ENCODE measurements at regions not wholly inside any gene's neighbourhood (a gene's known extent, or its start where the extent isn't known, plus 50 kb on each side); places are given as distances from the start of the nearest gene placed in this dataset.

DNA sequence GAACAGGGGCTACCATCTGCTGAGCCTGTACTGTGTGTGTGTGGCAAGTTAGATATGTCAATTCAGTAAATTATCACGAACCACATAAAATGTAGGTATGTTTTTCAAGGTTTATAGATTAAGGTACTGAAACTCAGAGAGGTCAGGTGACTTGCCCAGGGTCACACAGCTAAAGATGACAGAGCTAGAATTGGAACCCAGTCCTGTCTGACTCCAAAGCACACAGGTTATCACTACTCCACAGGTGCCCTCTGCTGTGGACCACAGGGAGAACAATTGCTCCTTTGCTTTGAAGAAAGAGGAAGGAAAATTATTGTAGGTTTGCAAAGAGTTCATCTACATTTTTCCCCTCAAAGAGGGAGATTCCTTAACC, 229.7 kb upstream of the AGAP1 start:
- H3K27ac ChIP-seq = peak overlapping the region; percentile 86 to 88
- ATAC-seq = peak; percentile 47 to 54
- H3K9me3 ChIP-seq = no peaks in the 10 kb centered on the region
- ChIA-PET CTCF (interaction anchor here (1.0 to 3.2 kb wide), 7 partner anchors 10 to 288 kb away, joined by 3 to 14 read pairs (median 3); no protein-coding TSS in a partner anchor), POLR2A (no interaction called here)
- TF ChIP-seq, protein P1, sequence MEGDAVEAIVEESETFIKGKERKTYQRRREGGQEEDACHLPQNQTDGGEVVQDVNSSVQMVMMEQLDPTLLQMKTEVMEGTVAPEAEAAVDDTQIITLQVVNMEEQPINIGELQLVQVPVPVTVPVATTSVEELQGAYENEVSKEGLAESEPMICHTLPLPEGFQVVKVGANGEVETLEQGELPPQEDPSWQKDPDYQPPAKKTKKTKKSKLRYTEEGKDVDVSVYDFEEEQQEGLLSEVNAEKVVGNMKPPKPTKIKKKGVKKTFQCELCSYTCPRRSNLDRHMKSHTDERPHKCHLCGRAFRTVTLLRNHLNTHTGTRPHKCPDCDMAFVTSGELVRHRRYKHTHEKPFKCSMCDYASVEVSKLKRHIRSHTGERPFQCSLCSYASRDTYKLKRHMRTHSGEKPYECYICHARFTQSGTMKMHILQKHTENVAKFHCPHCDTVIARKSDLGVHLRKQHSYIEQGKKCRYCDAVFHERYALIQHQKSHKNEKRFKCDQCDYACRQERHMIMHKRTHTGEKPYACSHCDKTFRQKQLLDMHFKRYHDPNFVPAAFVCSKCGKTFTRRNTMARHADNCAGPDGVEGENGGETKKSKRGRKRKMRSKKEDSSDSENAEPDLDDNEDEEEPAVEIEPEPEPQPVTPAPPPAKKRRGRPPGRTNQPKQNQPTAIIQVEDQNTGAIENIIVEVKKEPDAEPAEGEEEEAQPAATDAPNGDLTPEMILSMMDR (IDR thresholded peaks at IDR 0.05) = peak; percentile 25; the same call in 1 of the 3 replicates
- no peak for TF ChIP-seq CHD4 (IDR thresholded peaks at IDR 0.05; ENCODE audit: borderline replicate concordance)
- TF ChIP-seq RFX5 (IDR thresholded peaks at IDR 0.05) = no peak
- no peak for TF ChIP-seq ZSCAN20 (CRISPR knock-in tag; IDR thresholded peaks at IDR 0.05)
- no peak for TF ChIP-seq NR3C1 (IDR thresholded peaks at IDR 0.05)
- TF ChIP-seq GATA3 (IDR thresholded peaks at IDR 0.05; ENCODE audit: borderline replicate concordance) = no peak
- TF ChIP-seq, protein P2, sequence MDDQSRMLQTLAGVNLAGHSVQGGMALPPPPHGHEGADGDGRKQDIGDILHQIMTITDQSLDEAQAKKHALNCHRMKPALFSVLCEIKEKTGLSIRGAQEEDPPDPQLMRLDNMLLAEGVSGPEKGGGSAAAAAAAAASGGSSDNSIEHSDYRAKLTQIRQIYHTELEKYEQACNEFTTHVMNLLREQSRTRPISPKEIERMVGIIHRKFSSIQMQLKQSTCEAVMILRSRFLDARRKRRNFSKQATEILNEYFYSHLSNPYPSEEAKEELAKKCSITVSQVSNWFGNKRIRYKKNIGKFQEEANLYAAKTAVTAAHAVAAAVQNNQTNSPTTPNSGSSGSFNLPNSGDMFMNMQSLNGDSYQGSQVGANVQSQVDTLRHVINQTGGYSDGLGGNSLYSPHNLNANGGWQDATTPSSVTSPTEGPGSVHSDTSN (IDR thresholded peaks at IDR 0.05) = no peak
- no peak for TF ChIP-seq FOSB (CRISPR knock-in tag; IDR thresholded peaks at IDR 0.05)
- no peak for TF ChIP-seq JUN (IDR thresholded peaks at IDR 0.05)
- peak; percentile 90 for TF ChIP-seq KDM1A (IDR thresholded peaks at IDR 0.05; ENCODE audit: low read depth)
- TF ChIP-seq CHD2 (IDR thresholded peaks at IDR 0.05; ENCODE audit: low read length, partially characterized antibody) = no peak
- no peak for TF ChIP-seq EP300 (IDR thresholded peaks at IDR 0.05)
- TF ChIP-seq CBX8 (IDR thresholded peaks at IDR 0.05) = no peak
- TF ChIP-seq, protein P3, sequence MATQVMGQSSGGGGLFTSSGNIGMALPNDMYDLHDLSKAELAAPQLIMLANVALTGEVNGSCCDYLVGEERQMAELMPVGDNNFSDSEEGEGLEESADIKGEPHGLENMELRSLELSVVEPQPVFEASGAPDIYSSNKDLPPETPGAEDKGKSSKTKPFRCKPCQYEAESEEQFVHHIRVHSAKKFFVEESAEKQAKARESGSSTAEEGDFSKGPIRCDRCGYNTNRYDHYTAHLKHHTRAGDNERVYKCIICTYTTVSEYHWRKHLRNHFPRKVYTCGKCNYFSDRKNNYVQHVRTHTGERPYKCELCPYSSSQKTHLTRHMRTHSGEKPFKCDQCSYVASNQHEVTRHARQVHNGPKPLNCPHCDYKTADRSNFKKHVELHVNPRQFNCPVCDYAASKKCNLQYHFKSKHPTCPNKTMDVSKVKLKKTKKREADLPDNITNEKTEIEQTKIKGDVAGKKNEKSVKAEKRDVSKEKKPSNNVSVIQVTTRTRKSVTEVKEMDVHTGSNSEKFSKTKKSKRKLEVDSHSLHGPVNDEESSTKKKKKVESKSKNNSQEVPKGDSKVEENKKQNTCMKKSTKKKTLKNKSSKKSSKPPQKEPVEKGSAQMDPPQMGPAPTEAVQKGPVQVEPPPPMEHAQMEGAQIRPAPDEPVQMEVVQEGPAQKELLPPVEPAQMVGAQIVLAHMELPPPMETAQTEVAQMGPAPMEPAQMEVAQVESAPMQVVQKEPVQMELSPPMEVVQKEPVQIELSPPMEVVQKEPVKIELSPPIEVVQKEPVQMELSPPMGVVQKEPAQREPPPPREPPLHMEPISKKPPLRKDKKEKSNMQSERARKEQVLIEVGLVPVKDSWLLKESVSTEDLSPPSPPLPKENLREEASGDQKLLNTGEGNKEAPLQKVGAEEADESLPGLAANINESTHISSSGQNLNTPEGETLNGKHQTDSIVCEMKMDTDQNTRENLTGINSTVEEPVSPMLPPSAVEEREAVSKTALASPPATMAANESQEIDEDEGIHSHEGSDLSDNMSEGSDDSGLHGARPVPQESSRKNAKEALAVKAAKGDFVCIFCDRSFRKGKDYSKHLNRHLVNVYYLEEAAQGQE (IDR thresholded peaks at IDR 0.05) = 0 out of 2 replicates have a peak, but pooled peaks have one; percentile 10
- TF ChIP-seq, protein P4, sequence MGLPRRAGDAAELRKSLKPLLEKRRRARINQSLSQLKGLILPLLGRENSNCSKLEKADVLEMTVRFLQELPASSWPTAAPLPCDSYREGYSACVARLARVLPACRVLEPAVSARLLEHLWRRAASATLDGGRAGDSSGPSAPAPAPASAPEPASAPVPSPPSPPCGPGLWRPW (IDR thresholded peaks at IDR 0.05) = no peak
- peak; percentile 63; the same call in 1 of the 2 replicates for TF ChIP-seq HDAC2 (IDR thresholded peaks at IDR 0.05)
- TF ChIP-seq POLR2A (IDR thresholded peaks at IDR 0.05; ENCODE audit: low read length) = no peak
- TF ChIP-seq FOSL2 (IDR thresholded peaks at IDR 0.05) = no peak
- no peak for TF ChIP-seq FOSL2 (CRISPR knock-in tag; IDR thresholded peaks at IDR 0.05)
- TF ChIP-seq TP53 (CRISPR knock-in tag; IDR thresholded peaks at IDR 0.05) = no peak
- TF ChIP-seq MYC (IDR thresholded peaks at IDR 0.05; ENCODE audit: borderline replicate concordance, low read length) = no peak
- TF ChIP-seq, protein P5, sequence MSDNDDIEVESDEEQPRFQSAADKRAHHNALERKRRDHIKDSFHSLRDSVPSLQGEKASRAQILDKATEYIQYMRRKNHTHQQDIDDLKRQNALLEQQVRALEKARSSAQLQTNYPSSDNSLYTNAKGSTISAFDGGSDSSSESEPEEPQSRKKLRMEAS (IDR thresholded peaks at IDR 0.05) = no peak
- TF ChIP-seq NPAS2 (CRISPR knock-in tag; IDR thresholded peaks at IDR 0.05; ENCODE audit: borderline replicate concordance) = no peak
- peak in 1 of 2 experiments; percentile 34; a peak in 1 of 5 replicates for TF ChIP-seq RAD21 (conservative IDR thresholded peaks at IDR 0.05 in 1 of 2, IDR thresholded peaks at IDR 0.05 in 1 of 2)
- no peak for TF ChIP-seq EHMT2 (IDR thresholded peaks at IDR 0.05; ENCODE audit: low read depth)
- TF ChIP-seq, protein P6, sequence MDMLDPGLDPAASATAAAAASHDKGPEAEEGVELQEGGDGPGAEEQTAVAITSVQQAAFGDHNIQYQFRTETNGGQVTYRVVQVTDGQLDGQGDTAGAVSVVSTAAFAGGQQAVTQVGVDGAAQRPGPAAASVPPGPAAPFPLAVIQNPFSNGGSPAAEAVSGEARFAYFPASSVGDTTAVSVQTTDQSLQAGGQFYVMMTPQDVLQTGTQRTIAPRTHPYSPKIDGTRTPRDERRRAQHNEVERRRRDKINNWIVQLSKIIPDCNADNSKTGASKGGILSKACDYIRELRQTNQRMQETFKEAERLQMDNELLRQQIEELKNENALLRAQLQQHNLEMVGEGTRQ (IDR thresholded peaks at IDR 0.05) = 0 out of 2 replicates have a peak, but pooled peaks have one; percentile 35
- TF ChIP-seq ZFP36 (IDR thresholded peaks at IDR 0.05; ENCODE audit: borderline replicate concordance, partially characterized antibody) = peak; percentile 94
- DNase-seq (ENCODE audit: low read depth in 1 of 2, low spot score in 1 of 2) = peak; percentile 18 to 53
- peaks cover 50% of the 10 kb centered on the region for H3K4me1 ChIP-seq
- WGBS (ENCODE audit: missing lambda C conversion rate) = 0% methylated on average over 1 of the region's 1 CpG
- H3K4me3 ChIP-seq = peak overlapping the region; percentile 22
- peak overlapping the region; percentile 80 for H3K4me2 ChIP-seq
- no peak for FAIRE-seq
